H1 (cell line): ENCODE measurements at regions not wholly inside any gene's neighbourhood (a gene's known extent, or its start where the extent isn't known, plus 50 kb on each side); places are given as distances from the start of the nearest gene placed in this dataset.

Source experiments
- CHD7 ChIP-seq: fragments of 300-600 bp; sonication (generic); IDR thresholded peaks from 2 replicates; pipeline ENCODE4 v1.7.1; 2012; ENCODE audit warnings: low read length, moderate library complexity, mild to moderate bottlenecking, inconsistent platforms; ENCODE audit not compliant: insufficient replicate concordance
- RXRA ChIP-seq: IDR thresholded peaks from 2 replicates; pipeline ENCODE4 v1.6.1; 2011; ENCODE audit warnings: low read depth, mild to moderate bottlenecking, low read length, moderate library complexity; ENCODE audit not compliant: insufficient read depth
- SUZ12 ChIP-seq: fragments of 200-600 bp; sonication (generic); IDR thresholded peaks from 2 replicates; pipeline ENCODE4 v1.6.1; 2012; ENCODE audit warnings: mild to moderate bottlenecking, inconsistent platforms, low read length, moderate library complexity, mixed read lengths

DNA sequence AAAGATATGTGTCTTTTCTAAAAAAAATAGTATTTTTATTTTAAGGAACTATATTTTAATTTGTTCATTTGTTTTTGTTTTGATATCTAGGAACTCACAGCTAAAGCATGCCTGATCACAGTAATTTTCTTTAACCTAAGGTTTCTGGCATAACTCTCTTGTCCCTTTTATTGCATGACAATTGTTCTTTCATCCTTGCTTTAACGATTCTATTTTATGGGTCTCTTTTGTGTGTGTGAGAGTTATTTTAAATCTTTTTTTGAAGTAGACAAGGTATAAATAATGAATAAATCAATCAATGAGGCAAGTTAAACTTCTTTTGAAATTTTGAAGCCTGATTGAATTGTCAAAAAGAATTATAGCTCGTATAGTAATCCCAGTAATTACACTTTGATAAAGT, 747.8 kb upstream of the GOLIM4 start (continued):
- no peak for TF ChIP-seq CHD7
- no peak for TF ChIP-seq RXRA
- TF ChIP-seq SUZ12 = no peak
- TF ChIP-seq, all 59 proteins: peak for 0
